AG04449 (cell line): ENCODE measurements at regions not wholly inside any gene's neighbourhood (a gene's known extent, or its start where the extent isn't known, plus 50 kb on each side); places are given as distances from the start of the nearest gene placed in this dataset.

ENCODE experiments used
- CTCF ChIA-PET: fragments of 350-600 bp; formaldehyde crosslinking; extraction: SDS; loops from one replicate; lab custom pipeline; 2021; ENCODE audit warnings: antibody characterized with exemption; lab: Yijun Ruan, JAX
- POLR2A ChIA-PET: fragments of 400-600, 350-600 bp; formaldehyde crosslinking; extraction: SDS; loops from one replicate; lab custom pipeline; 2020; ENCODE audit warnings: antibody characterized with exemption, inconsistent platforms; lab: Yijun Ruan, JAX
- DNase-seq: peaks from one replicate; pipeline ENCODE4 v3.0.0-alpha.2; 2010; ENCODE audit warnings: low read depth, low spot score
- H3K4me3 ChIP-seq: 2 replicates; pipeline ENCODE4 v1.5.1; 2011; ENCODE audit warnings: low read depth, mild to moderate bottlenecking, control low read depth, low read length
- TF ChIP-seq, protein P1 (sequence below): IDR thresholded peaks from one replicate; pipeline ENCODE4 v1.5.1; 2011; ENCODE audit warnings: mild to moderate bottlenecking, moderate library complexity, low read length, control low read depth, inconsistent platforms; ENCODE audit not compliant: insufficient read depth; ENCODE audit errors: missing control alignments

DNA sequence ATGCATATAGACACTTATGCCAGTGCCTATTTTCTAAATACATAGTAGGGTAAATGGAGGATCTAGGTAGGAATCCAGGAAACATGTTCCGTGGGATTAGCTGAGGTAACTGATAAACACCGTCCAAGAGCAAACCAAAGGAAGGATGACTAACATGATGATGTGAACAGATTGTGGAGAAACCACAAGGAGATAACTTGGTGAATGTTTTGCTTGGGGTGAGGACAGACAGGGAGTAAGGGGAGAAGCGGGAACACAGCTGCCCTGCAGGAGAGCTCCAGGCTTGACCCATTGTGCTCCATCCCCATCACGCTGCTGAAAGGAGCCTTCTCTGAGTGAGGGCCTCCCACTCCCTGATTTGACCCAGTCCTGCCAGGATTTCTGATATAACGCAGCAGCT is 87.0 kb upstream of the ZC3H11B start:
- TF ChIP-seq, protein P1, sequence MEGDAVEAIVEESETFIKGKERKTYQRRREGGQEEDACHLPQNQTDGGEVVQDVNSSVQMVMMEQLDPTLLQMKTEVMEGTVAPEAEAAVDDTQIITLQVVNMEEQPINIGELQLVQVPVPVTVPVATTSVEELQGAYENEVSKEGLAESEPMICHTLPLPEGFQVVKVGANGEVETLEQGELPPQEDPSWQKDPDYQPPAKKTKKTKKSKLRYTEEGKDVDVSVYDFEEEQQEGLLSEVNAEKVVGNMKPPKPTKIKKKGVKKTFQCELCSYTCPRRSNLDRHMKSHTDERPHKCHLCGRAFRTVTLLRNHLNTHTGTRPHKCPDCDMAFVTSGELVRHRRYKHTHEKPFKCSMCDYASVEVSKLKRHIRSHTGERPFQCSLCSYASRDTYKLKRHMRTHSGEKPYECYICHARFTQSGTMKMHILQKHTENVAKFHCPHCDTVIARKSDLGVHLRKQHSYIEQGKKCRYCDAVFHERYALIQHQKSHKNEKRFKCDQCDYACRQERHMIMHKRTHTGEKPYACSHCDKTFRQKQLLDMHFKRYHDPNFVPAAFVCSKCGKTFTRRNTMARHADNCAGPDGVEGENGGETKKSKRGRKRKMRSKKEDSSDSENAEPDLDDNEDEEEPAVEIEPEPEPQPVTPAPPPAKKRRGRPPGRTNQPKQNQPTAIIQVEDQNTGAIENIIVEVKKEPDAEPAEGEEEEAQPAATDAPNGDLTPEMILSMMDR = no peak
- no peak for DNase-seq
- no peak overlapping the region for H3K4me3 ChIP-seq
- ChIA-PET CTCF (no interaction called here), POLR2A (no interaction called here)

- no peak for DNase-seq
- H3K4me3 ChIP-seq = no peak overlapping the region
- ChIA-PET CTCF (no interaction called here), POLR2A (no interaction called here)
- TF ChIP-seq, protein P1 = no peak
Observed at GRCh38 chr1:219697682-219698081, 84.8 kb upstream of the ZC3H11B start.

DNA sequence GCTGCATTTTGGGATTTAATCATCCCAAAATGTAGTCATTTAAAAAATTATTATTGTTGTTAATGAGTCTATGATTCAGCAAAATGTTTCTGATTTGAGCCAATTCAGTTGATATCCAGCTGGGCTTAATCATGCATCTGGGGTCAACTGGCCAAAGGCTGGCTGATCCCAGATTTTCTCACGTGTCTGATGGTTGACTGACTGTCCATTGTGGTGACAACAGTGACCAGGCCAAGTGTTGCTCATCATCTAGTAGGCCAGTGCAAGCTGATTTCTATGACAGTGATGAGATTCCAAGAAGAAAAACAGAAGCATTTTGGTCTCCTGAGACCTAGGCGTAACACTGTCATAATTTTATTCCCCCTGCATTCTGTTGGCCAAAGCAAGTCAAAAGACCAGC is 80.1 kb upstream of the ZC3H11B start:
- DNase-seq = no peak
- TF ChIP-seq, protein P1 = no peak
- ChIA-PET POLR2A (no interaction called here), CTCF (no interaction called here)
- H3K4me3 ChIP-seq = no peak overlapping the region

GRCh38 chr1:219689774-219690173 is 76.9 kb upstream of the ZC3H11B start:
- DNase-seq = no peak
- ChIA-PET CTCF (interaction anchor here (1.1 kb wide), 2 partner anchors 29 to 123 kb away, joined by 3 to 4 read pairs; no protein-coding TSS in a partner anchor), POLR2A (no interaction called here)
- TF ChIP-seq, protein P1 = no peak
- no peak overlapping the region for H3K4me3 ChIP-seq

- no peak for DNase-seq
- H3K4me3 ChIP-seq = no peak overlapping the region
- ChIA-PET POLR2A (no interaction called here), CTCF (no interaction called here)
- TF ChIP-seq, protein P1 = no peak
Observed at GRCh38 chr1:219687779-219688178, 74.9 kb upstream of the ZC3H11B start.

GRCh38 chr1:219686171-219686570 is 73.3 kb upstream of the ZC3H11B start:
- no peak for DNase-seq
- no peak overlapping the region for H3K4me3 ChIP-seq
- CTCF ChIA-PET = no interaction called here
- POLR2A ChIA-PET = no interaction called here
- TF ChIP-seq, protein P1 = no peak

DNA sequence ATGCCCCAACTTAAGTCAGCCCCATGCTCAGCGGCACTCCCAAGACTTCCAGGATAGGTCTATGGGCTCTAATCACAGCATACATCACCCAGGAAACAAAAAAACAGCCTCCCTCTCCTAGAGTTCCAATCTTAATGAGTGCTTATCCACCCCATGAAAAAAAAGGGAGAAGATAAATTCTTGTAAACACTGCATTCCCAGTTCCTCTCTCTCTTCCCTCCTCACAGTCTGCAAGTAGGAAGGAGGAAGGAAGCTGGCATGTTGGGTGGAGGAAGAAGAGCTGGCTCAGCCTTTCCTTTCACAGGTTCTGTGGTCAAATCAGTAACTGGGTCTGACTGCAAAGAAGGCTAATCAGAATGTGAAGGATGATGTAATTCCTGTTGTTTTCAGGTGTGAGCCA is 69.9 kb upstream of the ZC3H11B start:
- ChIA-PET CTCF (no interaction called here), POLR2A (no interaction called here)
- no peak for DNase-seq
- no peak overlapping the region for H3K4me3 ChIP-seq
- TF ChIP-seq, protein P1 = no peak
